Thyroid gland (tissue), 4 donors: ENCODE measurements at regions not wholly inside any gene's neighbourhood (a gene's known extent, or its start where the extent isn't known, plus 50 kb on each side); places are given as distances from the start of the nearest gene placed in this dataset.

Source experiments
- DNase-seq, 2 donors: peaks; one replicate each; pipeline ENCODE4 v3.0.0-alpha.2; 2019
- H3K27ac ChIP-seq, 3 donors: fragments of 200-600 bp; sonication (generic); 1 replicate in 2 of 3; 2 replicates in 1 of 3; pipeline ENCODE4 v1.5.1; 2016 to 2019; ENCODE audit warnings: mild to moderate bottlenecking in 1 of 3, moderate library complexity in 1 of 3
- H3K27me3 ChIP-seq: fragments of 200-600 bp; sonication (generic); one replicate; pipeline ENCODE4 v1.5.1; 2019
- H3K36me3 ChIP-seq, 2 donors: fragments of 200-600 bp; sonication (generic); one replicate each; pipeline ENCODE4 v1.5.1; 2016 to 2019
- H3K4me1 ChIP-seq, 2 donors: fragments of 200-600 bp; sonication (generic); one replicate each; pipeline ENCODE4 v1.5.1; 2017 to 2019
- H3K4me3 ChIP-seq, 3 donors: fragments of 200-600 bp; sonication (generic); replicated peaks in 1 of 3; 1 replicate in 2 of 3; 2 replicates in 1 of 3; pipeline ENCODE4 v1.5.1; 2016; ENCODE audit warnings: mild to moderate bottlenecking in 1 of 3
- H3K9me3 ChIP-seq: fragments of 200-600 bp; sonication (generic); one replicate; pipeline ENCODE4 v1.5.1; 2017
- POLR2A ChIP-seq, 2 donors: fragments of 450-650 bp; IDR thresholded peaks; one replicate each; pipeline ENCODE4 v1.6.1; 2017; ENCODE audit warnings: antibody characterized with exemption in 2 of 2, mild to moderate bottlenecking in 2 of 2, moderate library complexity in 1 of 2
- WGBS, 2 donors: methylation state at CpG; one replicate each; pipeline ENCODE4 v1.1.5; 2017; 5-methylcytosine and 5-hydroxymethylcytosine counted together
- intact Hi-C: fragments of 100-400 bp; cut with DNase I; formaldehyde crosslinking; loops from one replicate; pipeline ENCODE4 v1.15.1; 2023
- TF ChIP-seq, protein P1 (sequence below), 6 experiments: fragments of 200-600 bp in 3 of 6; fragments of 450-650 bp in 3 of 6; sonication (generic) in 3 of 6; IDR thresholded peaks; one replicate each; pipeline ENCODE4 v1.5.1; 2016 to 2019; ENCODE audit warnings: antibody characterized with exemption in 6 of 6, mild to moderate bottlenecking in 2 of 6, inconsistent platforms in 1 of 6, moderate library complexity in 1 of 6

GRCh38 chr9:82805027-82805426 lies 257.9 kb downstream of the RASEF start:
- Histone ChIP-seq H3K4me3 (no peak overlapping the region), H3K9me3 (no peaks in the 10 kb centered on the region), H3K36me3 (no peaks in the 10 kb centered on the region), H3K4me1 (no peaks in the 10 kb centered on the region), H3K27ac (no peak overlapping the region), H3K27me3 (no peaks in the 10 kb centered on the region)
- WGBS, 2 donors = 51 to 59% methylated on average over 5 of the region's 5 CpGs
- TF ChIP-seq, protein P1, sequence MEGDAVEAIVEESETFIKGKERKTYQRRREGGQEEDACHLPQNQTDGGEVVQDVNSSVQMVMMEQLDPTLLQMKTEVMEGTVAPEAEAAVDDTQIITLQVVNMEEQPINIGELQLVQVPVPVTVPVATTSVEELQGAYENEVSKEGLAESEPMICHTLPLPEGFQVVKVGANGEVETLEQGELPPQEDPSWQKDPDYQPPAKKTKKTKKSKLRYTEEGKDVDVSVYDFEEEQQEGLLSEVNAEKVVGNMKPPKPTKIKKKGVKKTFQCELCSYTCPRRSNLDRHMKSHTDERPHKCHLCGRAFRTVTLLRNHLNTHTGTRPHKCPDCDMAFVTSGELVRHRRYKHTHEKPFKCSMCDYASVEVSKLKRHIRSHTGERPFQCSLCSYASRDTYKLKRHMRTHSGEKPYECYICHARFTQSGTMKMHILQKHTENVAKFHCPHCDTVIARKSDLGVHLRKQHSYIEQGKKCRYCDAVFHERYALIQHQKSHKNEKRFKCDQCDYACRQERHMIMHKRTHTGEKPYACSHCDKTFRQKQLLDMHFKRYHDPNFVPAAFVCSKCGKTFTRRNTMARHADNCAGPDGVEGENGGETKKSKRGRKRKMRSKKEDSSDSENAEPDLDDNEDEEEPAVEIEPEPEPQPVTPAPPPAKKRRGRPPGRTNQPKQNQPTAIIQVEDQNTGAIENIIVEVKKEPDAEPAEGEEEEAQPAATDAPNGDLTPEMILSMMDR (IDR thresholded peaks at IDR 0.05) = no peak
- no peak for TF ChIP-seq POLR2A (IDR thresholded peaks at IDR 0.05)
- intact Hi-C loops = no loop called here
- no peak for DNase-seq

DNA sequence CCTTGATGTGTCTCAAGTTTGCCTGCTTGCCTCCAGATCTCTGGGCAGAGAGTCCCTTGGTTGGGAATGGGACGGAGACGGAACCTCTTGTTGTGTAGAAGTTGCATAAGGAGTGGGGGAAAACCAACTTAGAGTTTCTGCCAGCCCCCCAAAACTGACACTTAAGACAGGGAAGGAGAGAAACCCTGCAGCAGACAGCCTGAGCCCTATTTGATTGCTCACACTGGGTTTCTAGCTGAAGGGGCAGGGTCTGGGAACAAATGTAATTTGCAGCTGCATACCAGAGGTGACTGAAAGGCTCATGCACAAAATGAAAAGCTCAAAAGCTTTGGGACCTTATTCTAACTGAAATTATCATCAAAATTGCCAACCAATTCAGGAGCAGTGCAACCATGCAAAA lies 254.5 kb downstream of the RASEF start:
- WGBS, 2 donors = 76 to 78% methylated on average over 2 of the region's 2 CpGs
- intact Hi-C loops = no loop called here

GRCh38 chr9:82810915-82811314 lies 252.0 kb downstream of the RASEF start:
- Histone ChIP-seq H3K4me3 (no peak overlapping the region), H3K4me1 (no peaks in the 10 kb centered on the region), H3K27ac (no peak overlapping the region), H3K9me3 (no peaks in the 10 kb centered on the region), H3K36me3 (no peaks in the 10 kb centered on the region), H3K27me3 (no peaks in the 10 kb centered on the region)
- intact Hi-C loops = no loop called here
- 90 to 100% methylated on average over 1 of the region's 1 CpG for WGBS, 2 donors
- no peak for DNase-seq
- TF ChIP-seq, protein P1 (IDR thresholded peaks at IDR 0.05) = no peak
- TF ChIP-seq POLR2A (IDR thresholded peaks at IDR 0.05) = no peak

More for the DNA sequence above, 254.5 kb downstream of the RASEF start:
- DNase-seq = no peak
- Histone ChIP-seq H3K9me3 (no peaks in the 10 kb centered on the region), H3K27me3 (no peaks in the 10 kb centered on the region), H3K27ac (no peak overlapping the region), H3K4me1 (no peaks in the 10 kb centered on the region), H3K4me3 (no peak overlapping the region), H3K36me3 (no peaks in the 10 kb centered on the region)
- no peak for TF ChIP-seq POLR2A (IDR thresholded peaks at IDR 0.05)
- TF ChIP-seq, protein P1 (IDR thresholded peaks at IDR 0.05) = no peak

GRCh38 chr9:82819260-82819659 lies 243.7 kb downstream of the RASEF start:
- H3K27ac ChIP-seq = no peak overlapping the region
- H3K9me3 ChIP-seq = no peaks in the 10 kb centered on the region
- no peaks in the 10 kb centered on the region for H3K27me3 ChIP-seq
- H3K36me3 ChIP-seq = no peaks in the 10 kb centered on the region
- TF ChIP-seq, protein P1 (IDR thresholded peaks at IDR 0.05) = no peak
- no peak for TF ChIP-seq POLR2A (IDR thresholded peaks at IDR 0.05)
- no peaks in the 10 kb centered on the region for H3K4me1 ChIP-seq
- intact Hi-C loops = no loop called here
- no peak overlapping the region for H3K4me3 ChIP-seq
- 93 to 95% methylated on average over 2 of the region's 2 CpGs for WGBS, 2 donors
- DNase-seq = no peak

GRCh38 chr9:82820186-82820585 lies 242.8 kb downstream of the RASEF start:
- TF ChIP-seq POLR2A (IDR thresholded peaks at IDR 0.05) = no peak
- TF ChIP-seq, protein P1 (IDR thresholded peaks at IDR 0.05) = no peak
- no peaks in the 10 kb centered on the region for H3K36me3 ChIP-seq
- no peaks in the 10 kb centered on the region for H3K27me3 ChIP-seq
- H3K4me3 ChIP-seq = no peak overlapping the region
- intact Hi-C loops = no loop called here
- no peaks in the 10 kb centered on the region for H3K4me1 ChIP-seq
- WGBS, 2 donors = 33 to 68% methylated on average over 1 of the region's 1 CpG
- no peak for DNase-seq
- H3K9me3 ChIP-seq = no peaks in the 10 kb centered on the region
- H3K27ac ChIP-seq = no peak overlapping the region
